K562 (cell line): ENCODE measurements at regions not wholly inside any gene's neighbourhood (a gene's known extent, or its start where the extent isn't known, plus 50 kb on each side); places are given as distances from the start of the nearest gene placed in this dataset.

Source experiments
- ARNT ChIP-seq, 2 experiments: fragments of 450-650 bp; IDR thresholded peaks; 2 replicates each; pipeline ENCODE4 v1.6.1; 2016; ENCODE audit warnings: mild to moderate bottlenecking in 1 of 2
- BCLAF1 ChIP-seq, 2 experiments: fragments of 450-650 bp in 1 of 2; IDR thresholded peaks; 2 replicates each; pipeline ENCODE4 v1.6.1; 2011 to 2017; ENCODE audit warnings: low read depth in 2 of 2, antibody characterized with exemption in 1 of 2, borderline replicate concordance in 1 of 2, low read length in 1 of 2, mild to moderate bottlenecking in 1 of 2, mixed read lengths in 1 of 2; ENCODE audit not compliant: control insufficient read depth in 1 of 2
- BCOR ChIP-seq: fragments of 450-650 bp; IDR thresholded peaks from 2 replicates; pipeline ENCODE4 v1.6.1; 2016
- CEBPG ChIP-seq, 3 experiments: fragments of 200-800 bp in 1 of 3; sonication (Bioruptor generic) in 1 of 3; sonication (generic) in 1 of 3; formaldehyde crosslinking in 1 of 3; IDR thresholded peaks in 2 of 3; conservative IDR thresholded peaks in 1 of 3; 2 replicates each; pipeline versions ENCODE4 v1.6.1 to v1.8.0; 2016 to 2022; ENCODE audit warnings: missing compliant biosample characterization in 2 of 3, missing genetic modification characterization in 2 of 3, mild to moderate bottlenecking in 1 of 3, missing genetic modification reagents in 1 of 3
- EHMT2 ChIP-seq: fragments of 450-650 bp; IDR thresholded peaks from 2 replicates; pipeline ENCODE4 v1.6.1; 2018; ENCODE audit warnings: antibody characterized with exemption
- ELF4 ChIP-seq: fragments of 450-650 bp; formaldehyde crosslinking; IDR thresholded peaks from 2 replicates; pipeline ENCODE4 v1.4.0; 2022; ENCODE audit warnings: missing genetic modification characterization
- HDGF ChIP-seq: fragments of 450-650 bp; IDR thresholded peaks from 2 replicates; pipeline ENCODE4 v1.6.1; 2016
- NFIC ChIP-seq: fragments of 450-650 bp; IDR thresholded peaks from 2 replicates; pipeline ENCODE4 v1.6.1; 2017; ENCODE audit warnings: mild to moderate bottlenecking, inconsistent platforms
- OTX1 ChIP-seq: fragments of 450-650 bp; formaldehyde crosslinking; IDR thresholded peaks from 2 replicates; pipeline ENCODE4 v1.4.0; 2022; ENCODE audit warnings: mild to moderate bottlenecking
- PHB2 ChIP-seq: fragments of 450-650 bp; IDR thresholded peaks from 2 replicates; pipeline ENCODE4 v1.6.1; 2017; ENCODE audit warnings: low read depth
- REST ChIP-seq, 2 experiments: fragments of 450-650 bp; formaldehyde crosslinking in 1 of 2; IDR thresholded peaks; 2 replicates each; pipeline versions ENCODE4 v1.4.0 to v1.6.1; 2014 to 2020; ENCODE audit warnings: mild to moderate bottlenecking in 2 of 2, borderline replicate concordance in 1 of 2, low read depth in 1 of 2
- USF1 ChIP-seq: sonication (generic); formaldehyde crosslinking; IDR thresholded peaks from 2 replicates; pipeline ENCODE4 v1.9.0; 2022; ENCODE audit warnings: mild to moderate bottlenecking, missing genetic modification reagents
- YBX1 ChIP-seq: fragments of 450-650 bp; IDR thresholded peaks from 2 replicates; pipeline ENCODE4 v1.7.1; 2016; ENCODE audit warnings: mild to moderate bottlenecking
- ZNF445 ChIP-seq: fragments of 250-450 bp; sonication (Bioruptor Pico); IDR thresholded peaks from 2 replicates; pipeline ENCODE4 v1.4.0; 2020; ENCODE audit warnings: low read depth, mild to moderate bottlenecking, moderate library complexity
- ZNF589 ChIP-seq: fragments of 200-800 bp; sonication (Bioruptor generic); IDR thresholded peaks from 2 replicates; pipeline ENCODE4 v1.6.1; 2016; ENCODE audit warnings: low read depth, missing genetic modification characterization, missing compliant biosample characterization

- TF ChIP-seq USF1: 0 out of 2 replicates have a peak, but pooled peaks have one; percentile 3
- no peak for TF ChIP-seq REST (IDR thresholded peaks at IDR 0.05; ENCODE audit: borderline replicate concordance)
- TF ChIP-seq REST (CRISPR knock-in tag; IDR thresholded peaks at IDR 0.05; ENCODE audit: low read depth): no peak
- no peak for TF ChIP-seq ZNF445 (CRISPR knock-in tag)
- peak; percentile 57 for TF ChIP-seq PHB2
- 0 out of 2 replicates have a peak, but pooled peaks have one; percentile 4 for TF ChIP-seq CEBPG (CRISPR knock-in tag; IDR thresholded peaks at IDR 0.05)
- no peak for TF ChIP-seq CEBPG (tag; conservative IDR thresholded peaks at IDR 0.05 in 1 of 2, IDR thresholded peaks at IDR 0.05 in 1 of 2)
- peak; percentile 88; the same call in 1 of the 2 replicates for TF ChIP-seq OTX1 (CRISPR knock-in tag)
- peak in 1 of 2 experiments; percentile 27; a peak in 1 of 4 replicates for TF ChIP-seq ARNT (IDR thresholded peaks at IDR 0.05)
- TF ChIP-seq YBX1: peak; percentile 11; the same call in 1 of the 2 replicates
- TF ChIP-seq BCLAF1 (IDR thresholded peaks at IDR 0.05; ENCODE audit: borderline replicate concordance in 1 of 2, control insufficient read depth in 1 of 2, low read depth in 2 of 2, low read length in 1 of 2): peak in 1 of 2 experiments; percentile 36; a peak in 1 of 4 replicates
- peak; percentile 92; the same call in 1 of the 2 replicates for TF ChIP-seq HDGF
- peak; percentile 61; the same call in 1 of the 2 replicates for TF ChIP-seq ELF4 (CRISPR knock-in tag)
- 0 out of 2 replicates have a peak, but pooled peaks have one; percentile 5 for TF ChIP-seq NFIC
- TF ChIP-seq ZNF589: no peak
- TF ChIP-seq EHMT2: peak; percentile 72; the same call in 1 of the 2 replicates
- TF ChIP-seq BCOR: peak; percentile 33; the same call in 1 of the 2 replicates
Observed at GRCh38 chr7:150003304-150003810, 129.6 kb downstream of the ATP6V0E2 start (continued).
